A549 (cell line): ENCODE measurements at regions not wholly inside any gene's neighbourhood (a gene's known extent, or its start where the extent isn't known, plus 50 kb on each side); places are given as distances from the start of the nearest gene placed in this dataset.
A peak's percentile ranks its signal among the peaks of the same experiment; 100 is the strongest.

Experiments
- ATAC-seq, 2 experiments: fragments of 200-7000 bp in 1 of 2; fragments of >200 bp in 1 of 2; cut with Nextera tagmentation in 1 of 2; cut with Tn5 transposase in 1 of 2; 3 replicates each; pipeline versions ENCODE4 v1.8.0 to v1.9.1; 2018 to 2020; ENCODE audit warnings: mild to moderate bottlenecking in 1 of 2, moderate library complexity in 1 of 2
- CTCF ChIA-PET: fragments of 300-600 bp; sonication (Branson Sonifier 250); formaldehyde crosslinking; extraction: SDS; loops from one replicate; lab custom pipeline; 2021; ENCODE audit warnings: antibody characterized with exemption, inconsistent platforms; lab: Yijun Ruan, JAX
- POLR2A ChIA-PET: fragments of 350-600 bp; formaldehyde crosslinking; extraction: SDS; loops from one replicate; lab custom pipeline; 2021; ENCODE audit warnings: antibody characterized with exemption, inconsistent platforms; lab: Yijun Ruan, JAX
- DNase-seq, 2 experiments: peaks; one replicate each; pipeline versions ENCODE4 v3.0.0 to v3.0.0-alpha.2; 2011 to 2016; ENCODE audit warnings: low read depth in 1 of 2, low spot score in 1 of 2
- FAIRE-seq: peaks from 2 replicates; lab custom pipeline; 2011; peaks lifted over from hg19 to GRCh38; lab: Jason Lieb, UNC
- H3K27ac ChIP-seq, 2 experiments: fragments of >200 bp; sonication (Bioruptor Twin); formaldehyde crosslinking; 3 replicates each; pipeline ENCODE4 v1.5.1; 2016 to 2017
- H3K4me1 ChIP-seq: fragments of >200 bp; sonication (Bioruptor Twin); formaldehyde crosslinking; 3 replicates; pipeline ENCODE4 v1.6.1; 2016
- H3K4me2 ChIP-seq: fragments of >200 bp; sonication (Bioruptor Twin); formaldehyde crosslinking; 3 replicates; pipeline ENCODE4 v1.6.1; 2016
- H3K4me3 ChIP-seq: fragments of >200 bp; sonication (Bioruptor Twin); formaldehyde crosslinking; 3 replicates; pipeline ENCODE4 v1.5.1; 2016
- H3K9me3 ChIP-seq: fragments of >200 bp; sonication (Bioruptor Twin); formaldehyde crosslinking; 3 replicates; pipeline ENCODE4 v1.6.1; 2016
- ATOH8 ChIP-seq: fragments of 250-450 bp; sonication (Bioruptor Pico); IDR thresholded peaks from 2 replicates; pipeline ENCODE4 v1.5.0; 2020; ENCODE audit warnings: low read depth, mild to moderate bottlenecking, moderate library complexity
- BHLHE40 ChIP-seq: IDR thresholded peaks from 2 replicates; pipeline ENCODE4 v1.6.1; 2012; ENCODE audit warnings: low read depth, low read length, inconsistent platforms
- CEBPB ChIP-seq, 2 experiments: fragments of >200 bp in 1 of 2; sonication (Bioruptor Twin) in 1 of 2; formaldehyde crosslinking in 1 of 2; IDR thresholded peaks; 2 replicates each; pipeline ENCODE4 v1.6.1; 2012 to 2016
- CHD2 ChIP-seq: fragments of 150-350 bp; IDR thresholded peaks from 2 replicates; pipeline ENCODE4 v1.6.1; 2014; ENCODE audit warnings: low read length; ENCODE audit not compliant: partially characterized antibody
- CHD4 ChIP-seq: fragments of 200-600 bp; sonication (generic); IDR thresholded peaks from 2 replicates; pipeline ENCODE4 v1.6.1; 2016; ENCODE audit warnings: antibody characterized with exemption, mild to moderate bottlenecking, borderline replicate concordance
- CTCF ChIP-seq: fragments of >200 bp; sonication (Bioruptor Twin); formaldehyde crosslinking; IDR thresholded peaks from 3 replicates; pipeline ENCODE4 v1.5.1; 2016
- E2F6 ChIP-seq: IDR thresholded peaks from 2 replicates; pipeline ENCODE4 v1.6.1; 2012; ENCODE audit warnings: low read depth, borderline replicate concordance
- EHF ChIP-seq: fragments of 250-450 bp; sonication (Bioruptor Pico); IDR thresholded peaks from 2 replicates; pipeline ENCODE4 v1.5.0; 2020; ENCODE audit warnings: mild to moderate bottlenecking
- FOSB ChIP-seq: fragments of 250-450 bp; sonication (Bioruptor Pico); IDR thresholded peaks from 2 replicates; pipeline ENCODE4 v1.5.0; 2020; ENCODE audit warnings: mild to moderate bottlenecking, moderate library complexity
- FOXS1 ChIP-seq: fragments of 250-450 bp; sonication (Bioruptor Pico); IDR thresholded peaks from 2 replicates; pipeline ENCODE4 v1.5.0; 2020; ENCODE audit warnings: mild to moderate bottlenecking, moderate library complexity
- HDAC2 ChIP-seq: fragments of 200-600 bp; sonication (generic); IDR thresholded peaks from 2 replicates; pipeline ENCODE4 v1.6.1; 2016
- HOXB13 ChIP-seq: fragments of 250-450 bp; sonication (Bioruptor Pico); IDR thresholded peaks from 2 replicates; pipeline ENCODE4 v1.5.0; 2020; ENCODE audit warnings: low read depth, mild to moderate bottlenecking, moderate library complexity
- KDM5A ChIP-seq: fragments of 200-600 bp; sonication (generic); IDR thresholded peaks from 2 replicates; pipeline ENCODE4 v1.6.1; 2016; ENCODE audit warnings: antibody characterized with exemption, mild to moderate bottlenecking
- MAFK ChIP-seq: fragments of 450-650 bp; IDR thresholded peaks from 2 replicates; pipeline ENCODE4 v1.6.1; 2014; ENCODE audit not compliant: partially characterized antibody
- MAZ ChIP-seq: fragments of 150-350 bp; IDR thresholded peaks from 2 replicates; pipeline ENCODE4 v1.6.1; 2014; ENCODE audit warnings: antibody characterized with exemption, low read depth, low read length, borderline replicate concordance
- MYC ChIP-seq: IDR thresholded peaks from 2 replicates; pipeline ENCODE4 v1.6.1; 2012; ENCODE audit warnings: mild to moderate bottlenecking, inconsistent platforms, low read length, improper control_type of control experiment, borderline replicate concordance
- NPAS2 ChIP-seq: fragments of 250-450 bp; sonication (Bioruptor Pico); IDR thresholded peaks from 2 replicates; pipeline ENCODE4 v1.8.0; 2022; ENCODE audit warnings: mild to moderate bottlenecking, moderate library complexity, borderline replicate concordance
- POLR2A ChIP-seq: IDR thresholded peaks from 2 replicates; pipeline ENCODE4 v1.6.1; 2012; ENCODE audit warnings: mild to moderate bottlenecking, low read length
- POLR2AphosphoS2 ChIP-seq: conservative IDR thresholded peaks from 2 replicates; pipeline ENCODE4 v1.6.1; 2012; ENCODE audit warnings: low read length, improper control_type of control experiment, inconsistent platforms
- RAD21 ChIP-seq, 2 experiments: fragments of >200 bp in 1 of 2; sonication (Bioruptor Twin) in 1 of 2; formaldehyde crosslinking in 1 of 2; IDR thresholded peaks in 1 of 2; conservative IDR thresholded peaks in 1 of 2; 2 replicates in 1 of 2; 3 replicates in 1 of 2; pipeline ENCODE4 v1.6.1; 2012 to 2018; ENCODE audit warnings: inconsistent platforms in 1 of 2
- RCOR1 ChIP-seq: fragments of 150-350 bp; IDR thresholded peaks from 2 replicates; pipeline ENCODE4 v1.6.1; 2014; ENCODE audit warnings: antibody characterized with exemption, low read length, low read depth
- RFX5 ChIP-seq: fragments of 450-650 bp; IDR thresholded peaks from 2 replicates; pipeline ENCODE4 v1.7.1; 2014; ENCODE audit warnings: antibody characterized with exemption, mild to moderate bottlenecking, moderate library complexity
- RNF2 ChIP-seq: fragments of 200-600 bp; sonication (generic); IDR thresholded peaks from 2 replicates; pipeline ENCODE4 v1.6.1; 2016; ENCODE audit warnings: low read depth, mild to moderate bottlenecking, antibody characterized with exemption, moderate library complexity, borderline replicate concordance
- SMC3 ChIP-seq: fragments of >200 bp; sonication (Bioruptor Twin); formaldehyde crosslinking; IDR thresholded peaks from 3 replicates; pipeline ENCODE4 v1.6.1; 2018; ENCODE audit warnings: inconsistent platforms
- SREBF2 ChIP-seq: fragments of 450-650 bp; IDR thresholded peaks from 2 replicates; pipeline ENCODE4 v1.6.1; 2014; ENCODE audit warnings: mild to moderate bottlenecking, moderate library complexity
- ZSCAN20 ChIP-seq: fragments of 250-450 bp; sonication (Bioruptor Pico); IDR thresholded peaks from 2 replicates; pipeline ENCODE4 v1.8.0; 2022; ENCODE audit warnings: mild to moderate bottlenecking, moderate library complexity
- WGBS: methylation state at CpG from one replicate; pipeline ENCODE4 v1.1.6; 2017; ENCODE audit errors: missing lambda C conversion rate; 5-methylcytosine and 5-hydroxymethylcytosine counted together
- TF ChIP-seq, protein P1 (sequence below): fragments of 150-350 bp; IDR thresholded peaks from 2 replicates; pipeline ENCODE4 v1.6.1; 2014; ENCODE audit warnings: low read depth, mild to moderate bottlenecking, low read length
- TF ChIP-seq, protein P2 (sequence below): IDR thresholded peaks from 2 replicates; pipeline ENCODE4 v1.6.1; 2012
- TF ChIP-seq, protein P3 (sequence below): fragments of >200 bp; sonication (Bioruptor Twin); formaldehyde crosslinking; IDR thresholded peaks from 2 replicates; pipeline ENCODE4 v1.6.1; 2016

DNA sequence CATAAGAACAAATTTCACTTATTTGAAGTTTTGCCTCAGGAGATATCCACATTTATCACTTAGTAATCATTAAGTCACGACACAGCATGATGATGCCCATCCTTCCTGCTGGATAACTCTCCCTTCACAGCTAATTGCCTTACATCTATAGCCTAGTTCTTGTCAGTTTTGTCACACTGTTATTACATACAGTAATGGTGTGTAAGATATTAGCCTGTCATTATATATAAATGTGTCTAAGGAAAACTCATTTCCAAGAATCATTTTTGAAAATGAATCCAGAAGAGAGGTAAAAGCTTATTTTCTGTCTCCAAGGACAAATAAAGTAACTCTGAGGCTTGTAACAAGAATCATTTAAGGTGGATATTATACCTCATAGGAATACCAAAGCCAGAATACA lies 193.2 kb upstream of the ARID2 start:
- Histone ChIP-seq H3K4me2 (no peak overlapping the region), H3K4me1 (no peaks in the 10 kb centered on the region), H3K4me3 (no peak overlapping the region), H3K27ac (no peak overlapping the region), H3K9me3 (no peaks in the 10 kb centered on the region)
- no peak for ATAC-seq
- DNase-seq: no peak
- ChIA-PET POLR2A (no interaction called here), CTCF (no interaction called here)
- TF ChIP-seq FOXS1: no peak
- 0% methylated on average over 1 of the region's 1 CpG for WGBS
- FAIRE-seq: no peak

DNA sequence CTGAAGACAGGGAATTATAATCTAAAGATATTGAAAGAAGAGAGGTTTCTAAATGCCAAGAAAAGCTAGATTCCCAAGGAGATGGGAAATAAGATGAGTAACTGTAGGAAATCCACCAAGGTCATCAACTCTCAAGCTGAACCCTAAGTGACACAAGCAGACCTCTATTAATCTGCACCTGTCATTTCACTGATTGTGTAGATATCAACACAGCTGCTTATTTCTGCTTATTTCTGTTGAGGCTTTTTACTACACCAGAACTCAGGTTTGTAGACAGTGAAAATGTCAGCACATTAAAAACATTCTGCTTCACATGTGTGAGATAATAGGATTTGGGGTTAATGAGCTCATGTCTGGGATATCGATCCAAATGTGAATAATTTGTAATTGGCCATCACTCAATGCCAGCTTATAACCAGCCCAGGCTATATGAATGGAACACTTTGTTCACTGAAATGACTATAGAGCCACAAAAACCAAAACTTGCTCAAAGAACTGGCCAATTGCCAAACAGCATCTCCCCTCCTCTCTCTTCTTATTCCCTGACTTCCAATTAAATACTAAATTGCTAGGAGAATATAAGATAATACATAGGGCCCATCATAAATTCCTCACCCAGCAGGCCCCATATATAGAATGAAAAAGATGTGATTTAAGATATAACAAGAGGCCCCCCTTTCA lies 188.7 kb upstream of the ARID2 start:
- Histone ChIP-seq H3K4me2 (no peak overlapping the region), H3K9me3 (no peaks in the 10 kb centered on the region), H3K27ac (no peak overlapping the region), H3K4me3 (no peak overlapping the region), H3K4me1 (no peaks in the 10 kb centered on the region)
- ChIA-PET POLR2A (no interaction called here), CTCF (interaction anchor here (1.2 to 1.4 kb wide), 2 partner anchors 205 to 592 kb away, joined by 3 read pairs; no protein-coding TSS in a partner anchor)
- FAIRE-seq: no peak
- no peak for TF ChIP-seq KDM5A
- TF ChIP-seq SREBF2: no peak
- TF ChIP-seq HDAC2: no peak
- no peak for TF ChIP-seq SMC3
- TF ChIP-seq MAFK: no peak
- no peak for TF ChIP-seq EHF (CRISPR knock-in tag)
- TF ChIP-seq FOSB (CRISPR knock-in tag): no peak
- no peak for TF ChIP-seq RNF2
- TF ChIP-seq MAZ: no peak
- no peak for TF ChIP-seq POLR2A
- TF ChIP-seq RCOR1: no peak
- no peak for TF ChIP-seq ZSCAN20 (CRISPR knock-in tag)
- no peak for TF ChIP-seq CHD2
- TF ChIP-seq, protein P1, sequence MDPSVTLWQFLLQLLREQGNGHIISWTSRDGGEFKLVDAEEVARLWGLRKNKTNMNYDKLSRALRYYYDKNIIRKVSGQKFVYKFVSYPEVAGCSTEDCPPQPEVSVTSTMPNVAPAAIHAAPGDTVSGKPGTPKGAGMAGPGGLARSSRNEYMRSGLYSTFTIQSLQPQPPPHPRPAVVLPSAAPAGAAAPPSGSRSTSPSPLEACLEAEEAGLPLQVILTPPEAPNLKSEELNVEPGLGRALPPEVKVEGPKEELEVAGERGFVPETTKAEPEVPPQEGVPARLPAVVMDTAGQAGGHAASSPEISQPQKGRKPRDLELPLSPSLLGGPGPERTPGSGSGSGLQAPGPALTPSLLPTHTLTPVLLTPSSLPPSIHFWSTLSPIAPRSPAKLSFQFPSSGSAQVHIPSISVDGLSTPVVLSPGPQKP: no peak
- no peak for ATAC-seq
- 44% methylated on average over 1 of the region's 1 CpG for WGBS
- no peak for DNase-seq

GRCh38 chr12:45543887-45544286 lies 185.6 kb upstream of the ARID2 start:
- no peak overlapping the region for H3K4me2 ChIP-seq
- ATAC-seq (peak; percentile 78 to 96), DNase-seq (peak; percentile 62 to 78), FAIRE-seq (peak; percentile 7)
- H3K4me3 ChIP-seq: no peak overlapping the region
- WGBS: 0% methylated on average over 2 of the region's 2 CpGs
- ChIA-PET CTCF (interaction anchor here (0.6 to 2.2 kb wide), 28 partner anchors 9 to 492 kb away, joined by 3 to 36 read pairs (median 3); partner anchors contain the start of gene ARID2), POLR2A (interaction anchor here (0.7 to 1.8 kb wide), 2 partner anchors 11 to 184 kb away, joined by 3 to 12 read pairs; no protein-coding TSS in a partner anchor)
- H3K27ac ChIP-seq: no peak overlapping the region
- no peaks in the 10 kb centered on the region for H3K4me1 ChIP-seq
- H3K9me3 ChIP-seq: no peaks in the 10 kb centered on the region
- no peak for TF ChIP-seq E2F6
- TF ChIP-seq POLR2AphosphoS2: no peak
- TF ChIP-seq, protein P2, sequence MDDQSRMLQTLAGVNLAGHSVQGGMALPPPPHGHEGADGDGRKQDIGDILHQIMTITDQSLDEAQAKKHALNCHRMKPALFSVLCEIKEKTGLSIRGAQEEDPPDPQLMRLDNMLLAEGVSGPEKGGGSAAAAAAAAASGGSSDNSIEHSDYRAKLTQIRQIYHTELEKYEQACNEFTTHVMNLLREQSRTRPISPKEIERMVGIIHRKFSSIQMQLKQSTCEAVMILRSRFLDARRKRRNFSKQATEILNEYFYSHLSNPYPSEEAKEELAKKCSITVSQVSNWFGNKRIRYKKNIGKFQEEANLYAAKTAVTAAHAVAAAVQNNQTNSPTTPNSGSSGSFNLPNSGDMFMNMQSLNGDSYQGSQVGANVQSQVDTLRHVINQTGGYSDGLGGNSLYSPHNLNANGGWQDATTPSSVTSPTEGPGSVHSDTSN: no peak
- peak; percentile 76 to 94; a peak in 3 of 4 replicates for TF ChIP-seq CEBPB (IDR thresholded peaks at IDR 0.05)
- no peak for TF ChIP-seq RNF2
- TF ChIP-seq, protein P3, sequence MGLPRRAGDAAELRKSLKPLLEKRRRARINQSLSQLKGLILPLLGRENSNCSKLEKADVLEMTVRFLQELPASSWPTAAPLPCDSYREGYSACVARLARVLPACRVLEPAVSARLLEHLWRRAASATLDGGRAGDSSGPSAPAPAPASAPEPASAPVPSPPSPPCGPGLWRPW: no peak
- TF ChIP-seq CHD4: no peak
- no peak for TF ChIP-seq KDM5A
- no peak for TF ChIP-seq CHD2
- no peak for TF ChIP-seq RFX5
- TF ChIP-seq BHLHE40: no peak
- no peak for TF ChIP-seq HOXB13 (CRISPR knock-in tag)
- TF ChIP-seq ZSCAN20 (CRISPR knock-in tag): no peak
- no peak for TF ChIP-seq ATOH8
- TF ChIP-seq RAD21 (conservative IDR thresholded peaks at IDR 0.05 in 1 of 2, IDR thresholded peaks at IDR 0.05 in 1 of 2): peak; percentile 75 to 78
- peak; percentile 79 for TF ChIP-seq CTCF
- TF ChIP-seq MAFK: no peak
- no peak for TF ChIP-seq MYC
- no peak for TF ChIP-seq NPAS2 (CRISPR knock-in tag)
